OCI-LY3 (cell line): ENCODE measurements at regions not wholly inside any gene's neighbourhood (a gene's known extent, or its start where the extent isn't known, plus 50 kb on each side); places are given as distances from the start of the nearest gene placed in this dataset.

Experiments used
- H2AFZ ChIP-seq: fragments of 200-600, 300-600 bp; shearing (Covaris generic); 2 replicates; pipeline ENCODE4 v1.6.0; 2014; ENCODE audit warnings: antibody characterized with exemption, low read depth, low read length
- H3K27ac ChIP-seq: fragments of 200-600, 300-600 bp; sonication (generic); 2 replicates; pipeline ENCODE4 v1.5.1; 2014; ENCODE audit warnings: mild to moderate bottlenecking, low read length, moderate library complexity, mixed read lengths
- H3K27me3 ChIP-seq: fragments of 200-600, 300-600 bp; sonication (generic); 2 replicates; pipeline ENCODE4 v1.6.1; 2014; ENCODE audit warnings: low read depth, low read length, mixed read lengths
- H3K36me3 ChIP-seq: fragments of 200-600, 300-600 bp; sonication (generic); replicated peaks from 2 replicates; pipeline ENCODE3; 2014; ENCODE audit warnings: low read depth, low read length, mixed read lengths
- H3K4me1 ChIP-seq: fragments of 300-600, 200-600 bp; sonication (generic); 2 replicates; pipeline ENCODE4 v1.6.1; 2014; ENCODE audit warnings: low read length, mixed read lengths
- H3K4me2 ChIP-seq: fragments of 200-600, 300-600 bp; sonication (generic); 2 replicates; pipeline ENCODE4 v1.6.1; 2014; ENCODE audit warnings: low read length, mixed read lengths
- H3K4me3 ChIP-seq: fragments of 300-600, 200-600 bp; sonication (generic); 2 replicates; pipeline ENCODE4 v1.5.1; 2014; ENCODE audit warnings: antibody characterized with exemption, mild to moderate bottlenecking, low read length, moderate library complexity
- H3K79me2 ChIP-seq: fragments of 300-600, 200-600 bp; shearing (Covaris generic); 2 replicates; pipeline ENCODE4 v1.6.1; 2014; ENCODE audit warnings: mild to moderate bottlenecking, low read length, mixed read lengths
- H3K9ac ChIP-seq: fragments of 300-600, 200-600 bp; shearing (Covaris generic); 2 replicates; pipeline ENCODE4 v1.6.0; 2014; ENCODE audit warnings: mild to moderate bottlenecking, low read length, moderate library complexity
- H3K9me3 ChIP-seq: fragments of 200-600, 300-600 bp; shearing (Covaris generic); 2 replicates; pipeline ENCODE4 v1.6.1; 2014; ENCODE audit warnings: low read length, mixed read lengths; ENCODE audit not compliant: insufficient read depth
- H4K20me1 ChIP-seq: fragments of 200-600, 300-600 bp; sonication (generic); 2 replicates; pipeline ENCODE4 v1.6.1; 2016; ENCODE audit warnings: low read length, mixed read lengths; ENCODE audit not compliant: insufficient read depth
- EZH2phosphoT487 ChIP-seq: fragments of 200-600 bp; shearing (Covaris generic); IDR thresholded peaks from 2 replicates; pipeline ENCODE4 v1.6.1; 2018; ENCODE audit warnings: antibody characterized with exemption, mixed run types, low read depth
- TF ChIP-seq, protein P1 (sequence below): fragments of 200-600, 300-600 bp; sonication (generic); IDR thresholded peaks from 2 replicates; pipeline ENCODE4 v1.5.1; 2014; ENCODE audit warnings: antibody characterized with exemption, low read length, low read depth

DNA sequence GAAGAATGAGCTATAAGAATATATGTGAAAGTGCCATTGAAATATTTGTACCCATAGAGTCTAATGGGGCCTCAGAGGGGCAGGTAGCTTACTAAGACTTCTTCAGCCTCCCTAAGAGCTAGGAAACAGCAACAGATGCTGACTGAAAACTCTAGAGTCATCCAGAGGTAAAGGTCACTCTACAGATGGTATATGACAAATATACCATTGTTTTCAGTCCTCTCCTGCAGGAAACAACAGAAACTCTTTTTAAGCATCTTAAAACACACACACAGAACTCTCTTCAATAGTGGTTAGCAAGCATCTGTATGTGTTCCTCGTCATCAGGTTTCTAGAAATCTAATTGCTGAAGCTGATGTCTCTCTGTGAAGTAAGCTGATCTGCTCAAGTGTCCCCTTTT lies 313.8 kb upstream of the GATB start:
- no peaks in the 10 kb centered on the region for H3K27me3 ChIP-seq
- peak overlapping the region; percentile 61 for H3K4me2 ChIP-seq
- H3K9me3 ChIP-seq: no peaks in the 10 kb centered on the region
- no peak for TF ChIP-seq EZH2phosphoT487
- TF ChIP-seq, protein P1, sequence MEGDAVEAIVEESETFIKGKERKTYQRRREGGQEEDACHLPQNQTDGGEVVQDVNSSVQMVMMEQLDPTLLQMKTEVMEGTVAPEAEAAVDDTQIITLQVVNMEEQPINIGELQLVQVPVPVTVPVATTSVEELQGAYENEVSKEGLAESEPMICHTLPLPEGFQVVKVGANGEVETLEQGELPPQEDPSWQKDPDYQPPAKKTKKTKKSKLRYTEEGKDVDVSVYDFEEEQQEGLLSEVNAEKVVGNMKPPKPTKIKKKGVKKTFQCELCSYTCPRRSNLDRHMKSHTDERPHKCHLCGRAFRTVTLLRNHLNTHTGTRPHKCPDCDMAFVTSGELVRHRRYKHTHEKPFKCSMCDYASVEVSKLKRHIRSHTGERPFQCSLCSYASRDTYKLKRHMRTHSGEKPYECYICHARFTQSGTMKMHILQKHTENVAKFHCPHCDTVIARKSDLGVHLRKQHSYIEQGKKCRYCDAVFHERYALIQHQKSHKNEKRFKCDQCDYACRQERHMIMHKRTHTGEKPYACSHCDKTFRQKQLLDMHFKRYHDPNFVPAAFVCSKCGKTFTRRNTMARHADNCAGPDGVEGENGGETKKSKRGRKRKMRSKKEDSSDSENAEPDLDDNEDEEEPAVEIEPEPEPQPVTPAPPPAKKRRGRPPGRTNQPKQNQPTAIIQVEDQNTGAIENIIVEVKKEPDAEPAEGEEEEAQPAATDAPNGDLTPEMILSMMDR: no peak
- H3K9ac ChIP-seq: peak overlapping the region; percentile 5; the same call in 1 of the 2 replicates
- H3K4me3 ChIP-seq: no peak overlapping the region
- H3K4me1 ChIP-seq: peaks cover 64% of the 10 kb centered on the region
- H2AFZ ChIP-seq: no peak overlapping the region
- H3K79me2 ChIP-seq: no peaks in the 10 kb centered on the region
- no peaks in the 10 kb centered on the region for H3K36me3 ChIP-seq
- H3K27ac ChIP-seq: peak overlapping the region; percentile 72
- no peaks in the 10 kb centered on the region for H4K20me1 ChIP-seq

DNA sequence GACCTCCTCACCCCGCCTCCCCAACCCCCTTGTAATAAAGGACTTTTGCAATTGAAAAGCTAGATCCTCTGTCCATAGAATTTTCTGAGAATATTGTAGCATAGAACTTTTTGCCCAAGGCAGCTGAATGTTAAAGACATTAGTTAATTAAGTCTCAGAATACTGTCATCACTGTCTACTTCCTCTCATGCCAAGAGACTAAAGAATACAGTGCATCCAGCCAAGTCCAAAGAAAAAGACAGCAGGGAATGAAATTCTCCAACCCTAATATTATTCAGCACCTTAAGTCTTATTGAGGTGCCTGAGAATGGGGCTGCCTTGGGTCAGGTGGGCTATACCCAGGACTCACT lies 313.3 kb upstream of the GATB start:
- Histone ChIP-seq H4K20me1 (no peaks in the 10 kb centered on the region), H3K4me3 (peak overlapping the region; percentile 28; the same call in 1 of the 2 replicates), H3K36me3 (no peaks in the 10 kb centered on the region), H3K27ac (peak overlapping the region; percentile 72), H3K9ac (peak overlapping the region; percentile 5; the same call in 1 of the 2 replicates), H3K4me2 (peak overlapping the region; percentile 61), H3K4me1 (peaks cover 60% of the 10 kb centered on the region), H3K79me2 (no peaks in the 10 kb centered on the region), H3K9me3 (no peaks in the 10 kb centered on the region), H3K27me3 (no peaks in the 10 kb centered on the region), H2AFZ (no peak overlapping the region)
- TF ChIP-seq, protein P1: no peak
- no peak for TF ChIP-seq EZH2phosphoT487

GRCh38 chr4:152073351-152074087 lies 312.7 kb upstream of the GATB start:
- H3K36me3 ChIP-seq: no peaks in the 10 kb centered on the region
- H3K9ac ChIP-seq: peak overlapping the region; percentile 35
- H3K79me2 ChIP-seq: no peaks in the 10 kb centered on the region
- H4K20me1 ChIP-seq: no peaks in the 10 kb centered on the region
- H3K4me2 ChIP-seq: peak overlapping the region; percentile 61
- no peak for TF ChIP-seq EZH2phosphoT487
- TF ChIP-seq, protein P1: peak; percentile 52
- H2AFZ ChIP-seq: peak overlapping the region; percentile 73
- no peaks in the 10 kb centered on the region for H3K27me3 ChIP-seq
- peak overlapping the region; percentile 28 for H3K4me3 ChIP-seq
- peaks cover 61% of the 10 kb centered on the region for H3K4me1 ChIP-seq
- H3K9me3 ChIP-seq: no peaks in the 10 kb centered on the region
- peak overlapping the region; percentile 72 for H3K27ac ChIP-seq

DNA sequence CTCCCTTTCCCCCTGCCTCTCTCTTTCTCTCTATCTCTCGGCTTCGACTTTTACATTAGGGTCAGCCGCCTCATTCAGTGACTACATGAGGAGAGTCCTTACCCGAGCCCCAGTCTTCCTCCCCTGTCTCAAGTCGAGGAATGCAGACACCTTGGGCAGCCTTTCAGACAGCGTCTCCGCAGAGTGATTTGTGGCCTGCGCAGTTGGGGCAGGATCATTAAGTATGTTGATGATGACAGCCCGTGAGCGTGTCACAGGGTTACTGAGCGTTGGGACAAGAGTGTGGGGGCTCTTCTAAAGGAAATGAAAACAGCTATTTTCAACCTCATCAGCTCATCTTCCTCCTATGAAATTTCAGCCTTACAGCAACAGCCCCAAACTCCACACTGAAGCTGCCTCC lies 312.1 kb upstream of the GATB start:
- Histone ChIP-seq H3K27me3 (no peaks in the 10 kb centered on the region), H3K79me2 (no peaks in the 10 kb centered on the region), H3K4me3 (peak overlapping the region; percentile 28; the same call in 1 of the 2 replicates), H3K4me1 (peaks cover 59% of the 10 kb centered on the region), H3K4me2 (peak overlapping the region; percentile 61), H2AFZ (peak overlapping the region; percentile 73), H3K9me3 (no peaks in the 10 kb centered on the region), H3K9ac (peak overlapping the region; percentile 35), H3K36me3 (no peaks in the 10 kb centered on the region), H3K27ac (peak overlapping the region; percentile 72), H4K20me1 (no peaks in the 10 kb centered on the region)
- TF ChIP-seq EZH2phosphoT487: no peak
- TF ChIP-seq, protein P1: no peak
